H1 (cell line): ENCODE measurements at regions not wholly inside any gene's neighbourhood (a gene's known extent, or its start where the extent isn't known, plus 50 kb on each side); places are given as distances from the start of the nearest gene placed in this dataset.

Source experiments
- CTCF ChIA-PET: fragments of 300-600 bp; sonication (Branson Sonifier 250); formaldehyde crosslinking; loops from one replicate; lab custom pipeline; 2021; ENCODE audit not compliant: partially characterized antibody; lab: Charles Lee
- POLR2A ChIA-PET: fragments of 300-600 bp; sonication (Branson Sonifier 250); formaldehyde crosslinking; loops from one replicate; lab custom pipeline; 2021; ENCODE audit warnings: inconsistent platforms; ENCODE audit not compliant: partially characterized antibody; lab: Charles Lee
- DNase-seq, 2 experiments: peaks; one replicate each; pipeline versions ENCODE4 v3.0.0 to v3.0.0-alpha.2; 2010 to 2022; ENCODE audit warnings: low spot score in 2 of 2, low read depth in 1 of 2, mixed read lengths in 1 of 2
- FAIRE-seq: peaks from 2 replicates; lab custom pipeline; 2011; peaks lifted over from hg19 to GRCh38; lab: Jason Lieb, UNC
- H2AFZ ChIP-seq: 2 replicates; pipeline ENCODE4 v1.8.1; 2012; ENCODE audit warnings: low read length, inconsistent platforms
- H2AK5ac ChIP-seq: 2 replicates; pipeline ENCODE4 v1.6.1; 2013; ENCODE audit warnings: low read depth, low read length
- H2BK120ac ChIP-seq: replicated peaks from 2 replicates; pipeline ENCODE3; 2013; ENCODE audit warnings: low read depth, low read length, inconsistent platforms
- H2BK12ac ChIP-seq: 2 replicates; pipeline ENCODE4 v1.6.1; 2013; ENCODE audit warnings: low read depth, low read length
- H2BK15ac ChIP-seq: 2 replicates; pipeline ENCODE4 v1.6.1; 2013; ENCODE audit warnings: low read length
- H2BK20ac ChIP-seq: 2 replicates; pipeline ENCODE4 v1.6.1; 2013; ENCODE audit warnings: low read length
- H2BK5ac ChIP-seq: 2 replicates; pipeline ENCODE4 v1.6.1; 2013; ENCODE audit warnings: low read depth, low read length
- H3K14ac ChIP-seq: 2 replicates; pipeline ENCODE4 v1.6.1; 2013; ENCODE audit warnings: inconsistent platforms; ENCODE audit not compliant: insufficient read length
- H3K18ac ChIP-seq: 2 replicates; pipeline ENCODE4 v1.6.1; 2013; ENCODE audit warnings: low read length; ENCODE audit errors: extremely low read depth
- H3K23ac ChIP-seq: 2 replicates; pipeline ENCODE4 v1.6.1; 2013; ENCODE audit warnings: inconsistent platforms; ENCODE audit not compliant: insufficient read length
- H3K23me2 ChIP-seq: 2 replicates; pipeline ENCODE4 v1.6.1; 2013; ENCODE audit warnings: low read depth, low read length
- H3K27ac ChIP-seq: 2 replicates; pipeline ENCODE4 v1.6.1; 2011; ENCODE audit warnings: low read depth, low read length, inconsistent platforms
- H3K27me3 ChIP-seq, 4 experiments: replicated peaks in 1 of 4; 1 replicate in 1 of 4; 2 replicates in 3 of 4; pipeline versions ENCODE4 v1.6.1 to v1.8.1; 2011 to 2013; ENCODE audit warnings: low read length in 3 of 4, mild to moderate bottlenecking in 3 of 4, inconsistent platforms in 2 of 4, mixed read lengths in 2 of 4, moderate library complexity in 1 of 4; ENCODE audit not compliant: control insufficient read depth in 3 of 4, insufficient read depth in 3 of 4; ENCODE audit errors: extremely low read depth in 1 of 4
- H3K36me3 ChIP-seq, 4 experiments: 2 replicates each; pipeline versions ENCODE4 v1.6.1 to v1.8.1; 2011 to 2013; ENCODE audit warnings: mild to moderate bottlenecking in 4 of 4, low read length in 3 of 4, moderate library complexity in 2 of 4, control low read depth in 1 of 4, inconsistent platforms in 1 of 4; ENCODE audit not compliant: insufficient read depth in 4 of 4, control insufficient read depth in 2 of 4
- H3K4ac ChIP-seq: replicated peaks from 2 replicates; pipeline ENCODE3; 2013; ENCODE audit warnings: low read length, low read depth, mixed read lengths, inconsistent platforms; ENCODE audit not compliant: insufficient read length
- H3K4me1 ChIP-seq, 4 experiments: replicated peaks in 1 of 4; 1 replicate in 1 of 4; 2 replicates in 3 of 4; pipeline versions ENCODE4 v1.6.1 to v1.8.1; 2011 to 2013; ENCODE audit warnings: low read length in 3 of 4, inconsistent platforms in 2 of 4, mixed read lengths in 1 of 4; ENCODE audit not compliant: insufficient read depth in 4 of 4, control insufficient read depth in 3 of 4
- H3K4me2 ChIP-seq, 2 experiments: 2 replicates each; pipeline versions ENCODE4 v1.6.1 to v1.8.1; 2011 to 2013; ENCODE audit warnings: low read depth in 2 of 2, low read length in 2 of 2, control low read depth in 1 of 2, inconsistent platforms in 1 of 2, mild to moderate bottlenecking in 1 of 2; ENCODE audit not compliant: insufficient read depth in 1 of 2
- H3K4me3 ChIP-seq, 4 experiments: fragments of 200-600, 300-600 bp in 1 of 4; sonication (generic), shearing (Covaris generic), sonication (Bioruptor Twin) in 1 of 4; 2 replicates each; pipeline versions ENCODE4 v1.5.1 to v1.8.1; 2011 to 2016; ENCODE audit warnings: low read length in 4 of 4, low read depth in 3 of 4, control low read depth in 2 of 4, inconsistent platforms in 2 of 4, mild to moderate bottlenecking in 2 of 4, mixed read lengths in 1 of 4, moderate library complexity in 1 of 4; ENCODE audit not compliant: insufficient read depth in 2 of 4; ENCODE audit errors: extremely low read depth in 1 of 4
- H3K56ac ChIP-seq: replicated peaks from 2 replicates; pipeline ENCODE3; 2013; ENCODE audit warnings: low read depth, mild to moderate bottlenecking, mixed read lengths, low read length, inconsistent platforms; ENCODE audit not compliant: insufficient read length
- H3K79me1 ChIP-seq: 2 replicates; pipeline ENCODE4 v1.6.1; 2013; ENCODE audit warnings: low read depth, low read length, control low read depth
- H3K79me2 ChIP-seq, 2 experiments: 2 replicates each; pipeline versions ENCODE4 v1.6.1 to v1.8.1; 2012 to 2013; ENCODE audit warnings: low read length in 2 of 2, mild to moderate bottlenecking in 2 of 2, inconsistent platforms in 1 of 2; ENCODE audit not compliant: insufficient read depth in 2 of 2, control insufficient read depth in 1 of 2
- H3K9ac ChIP-seq, 4 experiments: replicated peaks in 1 of 4; 1 replicate in 1 of 4; 2 replicates in 3 of 4; pipeline versions ENCODE4 v1.6.1 to v1.8.1; 2011 to 2013; ENCODE audit warnings: low read depth in 3 of 4, low read length in 3 of 4, control low read depth in 2 of 4, mild to moderate bottlenecking in 2 of 4, moderate library complexity in 2 of 4, inconsistent platforms in 1 of 4; ENCODE audit errors: extremely low read depth in 1 of 4
- H3K9me3 ChIP-seq, 2 experiments: 2 replicates each; pipeline versions ENCODE4 v1.6.1 to v1.8.1; 2012 to 2013; ENCODE audit warnings: mild to moderate bottlenecking in 2 of 2, moderate library complexity in 2 of 2, control low read depth in 1 of 2, inconsistent platforms in 1 of 2, low read depth in 1 of 2, low read length in 1 of 2, mixed read lengths in 1 of 2; ENCODE audit not compliant: insufficient read depth in 2 of 2
- H4K20me1 ChIP-seq, 2 experiments: replicated peaks in 1 of 2; 2 replicates each; pipeline versions ENCODE3 to v1.8.1; 2011 to 2013; ENCODE audit warnings: inconsistent platforms in 2 of 2, low read length in 2 of 2, mild to moderate bottlenecking in 1 of 2; ENCODE audit not compliant: insufficient read depth in 2 of 2, control insufficient read depth in 1 of 2
- H4K5ac ChIP-seq: 2 replicates; pipeline ENCODE4 v1.6.1; 2013; ENCODE audit warnings: low read length, low read depth, mixed read lengths, inconsistent platforms; ENCODE audit not compliant: insufficient read length
- H4K8ac ChIP-seq: 2 replicates; pipeline ENCODE4 v1.8.0; 2013; ENCODE audit warnings: mild to moderate bottlenecking, moderate library complexity, low read length, inconsistent platforms; ENCODE audit not compliant: insufficient read depth; ENCODE audit errors: extremely low read depth
- H4K91ac ChIP-seq: replicated peaks from 2 replicates; pipeline ENCODE3; 2013; ENCODE audit warnings: low read length, mixed read lengths, inconsistent platforms; ENCODE audit not compliant: insufficient read length
- CBX5 ChIP-seq: fragments of 300-800, 300-1000 bp; sonication (generic); IDR thresholded peaks from 2 replicates; pipeline ENCODE4 v1.7.1; 2016; ENCODE audit warnings: antibody characterized with exemption, low read length, low read depth
- CREB1 ChIP-seq: IDR thresholded peaks from 2 replicates; pipeline ENCODE4 v1.6.1; 2012; ENCODE audit warnings: inconsistent platforms
- HDAC2 ChIP-seq, 2 experiments: fragments of 300-600 bp in 1 of 2; sonication (generic) in 1 of 2; IDR thresholded peaks; 2 replicates each; pipeline ENCODE4 v1.6.1; 2011 to 2012; ENCODE audit warnings: low read depth in 2 of 2, low read length in 2 of 2, mild to moderate bottlenecking in 2 of 2, moderate library complexity in 2 of 2, borderline replicate concordance in 1 of 2, inconsistent platforms in 1 of 2
- PHF8 ChIP-seq: fragments of 200-600 bp; sonication (generic); conservative IDR thresholded peaks from 2 replicates; pipeline ENCODE4 v1.7.1; 2012; ENCODE audit warnings: low read depth, mild to moderate bottlenecking, inconsistent platforms, low read length, moderate library complexity
- RAD21 ChIP-seq, 2 experiments: IDR thresholded peaks in 1 of 2; conservative IDR thresholded peaks in 1 of 2; 2 replicates each; pipeline ENCODE4 v1.6.1; 2011; ENCODE audit warnings: low read depth in 2 of 2, low read length in 2 of 2, improper control_type of control experiment in 1 of 2, inconsistent platforms in 1 of 2, mild to moderate bottlenecking in 1 of 2, moderate library complexity in 1 of 2
- TCF12 ChIP-seq: IDR thresholded peaks from 2 replicates; pipeline ENCODE4 v1.6.1; 2011; ENCODE audit warnings: low read depth, mild to moderate bottlenecking, low read length
- TEAD4 ChIP-seq: IDR thresholded peaks from 2 replicates; pipeline ENCODE4 v1.6.1; 2012; ENCODE audit warnings: low read depth, low read length, inconsistent platforms, mixed read lengths
- TF ChIP-seq, protein P1 (sequence below), 3 experiments: IDR thresholded peaks; 1 replicate in 2 of 3; 2 replicates in 1 of 3; pipeline versions ENCODE4 v1.5.1 to v1.6.1; 2011; ENCODE audit warnings: low read length in 3 of 3, mild to moderate bottlenecking in 3 of 3, inconsistent platforms in 2 of 3, low read depth in 1 of 3, moderate library complexity in 1 of 3; ENCODE audit not compliant: insufficient read depth in 1 of 3; ENCODE audit errors: control extremely low read depth in 1 of 3

DNA sequence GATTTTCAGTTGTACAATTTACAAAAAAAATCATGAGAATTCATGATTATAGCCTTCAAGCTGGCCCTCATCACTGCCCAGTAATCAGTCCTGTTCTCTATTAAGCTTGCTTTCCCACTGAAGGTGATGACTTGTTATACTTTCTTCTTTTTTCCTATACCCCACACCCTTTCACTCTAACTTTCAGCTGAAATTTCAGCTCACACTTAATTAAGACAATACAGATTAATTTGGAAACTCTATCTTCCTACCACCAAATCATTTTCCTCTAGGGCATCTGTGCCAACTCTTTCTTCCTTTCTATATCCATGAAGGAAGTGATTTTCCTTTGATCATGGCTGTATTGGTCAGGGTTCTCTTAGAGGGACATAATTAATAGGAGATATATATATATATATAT is 449.9 kb downstream of the CD109 start:
- Histone ChIP-seq H3K14ac (no peak overlapping the region), H4K20me1 (no peaks in the 10 kb centered on the region), H3K4me2 (no peak overlapping the region), H2BK15ac (no peak overlapping the region), H3K4me3 (no peak overlapping the region), H2BK5ac (no peak overlapping the region), H2AK5ac (no peak overlapping the region), H3K27me3 (no peaks in the 10 kb centered on the region), H3K9ac (no peak overlapping the region), H4K91ac (no peak overlapping the region), H3K79me1 (no peaks in the 10 kb centered on the region), H3K4ac (no peak overlapping the region), H2BK20ac (no peak overlapping the region), H2BK120ac (no peak overlapping the region), H3K79me2 (no peaks in the 10 kb centered on the region), H4K8ac (no peak overlapping the region), H3K9me3 (no peaks in the 10 kb centered on the region), H3K36me3 (no peaks in the 10 kb centered on the region), H3K23me2 (no peaks in the 10 kb centered on the region), H3K23ac (no peak overlapping the region), H2AFZ (no peak overlapping the region), H4K5ac (no peak overlapping the region), H3K18ac (no peak overlapping the region), H3K4me1 (no peaks in the 10 kb centered on the region), H3K56ac (no peak overlapping the region), H2BK12ac (no peak overlapping the region), H3K27ac (no peak overlapping the region)
- FAIRE-seq = no peak
- ChIA-PET POLR2A (no interaction called here), CTCF (no interaction called here)
- TF ChIP-seq, protein P1, sequence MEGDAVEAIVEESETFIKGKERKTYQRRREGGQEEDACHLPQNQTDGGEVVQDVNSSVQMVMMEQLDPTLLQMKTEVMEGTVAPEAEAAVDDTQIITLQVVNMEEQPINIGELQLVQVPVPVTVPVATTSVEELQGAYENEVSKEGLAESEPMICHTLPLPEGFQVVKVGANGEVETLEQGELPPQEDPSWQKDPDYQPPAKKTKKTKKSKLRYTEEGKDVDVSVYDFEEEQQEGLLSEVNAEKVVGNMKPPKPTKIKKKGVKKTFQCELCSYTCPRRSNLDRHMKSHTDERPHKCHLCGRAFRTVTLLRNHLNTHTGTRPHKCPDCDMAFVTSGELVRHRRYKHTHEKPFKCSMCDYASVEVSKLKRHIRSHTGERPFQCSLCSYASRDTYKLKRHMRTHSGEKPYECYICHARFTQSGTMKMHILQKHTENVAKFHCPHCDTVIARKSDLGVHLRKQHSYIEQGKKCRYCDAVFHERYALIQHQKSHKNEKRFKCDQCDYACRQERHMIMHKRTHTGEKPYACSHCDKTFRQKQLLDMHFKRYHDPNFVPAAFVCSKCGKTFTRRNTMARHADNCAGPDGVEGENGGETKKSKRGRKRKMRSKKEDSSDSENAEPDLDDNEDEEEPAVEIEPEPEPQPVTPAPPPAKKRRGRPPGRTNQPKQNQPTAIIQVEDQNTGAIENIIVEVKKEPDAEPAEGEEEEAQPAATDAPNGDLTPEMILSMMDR (IDR thresholded peaks at IDR 0.05; ENCODE audit: control extremely low read depth in 1 of 3, insufficient read depth in 1 of 3, low read depth in 1 of 3, low read length in 3 of 3) = no peak
- TF ChIP-seq TCF12 (no peak), CREB1 (no peak), TEAD4 (no peak), CBX5 (no peak), HDAC2 (IDR thresholded peaks at IDR 0.05; ENCODE audit: borderline replicate concordance in 1 of 2, low read depth in 2 of 2, low read length in 2 of 2) (no peak), RAD21 (IDR thresholded peaks at IDR 0.05 in 1 of 2, conservative IDR thresholded peaks at IDR 0.05 in 1 of 2; ENCODE audit: low read depth in 2 of 2, low read length in 2 of 2) (no peak), PHF8 (no peak)
- no peak for DNase-seq
